Stimulated activated CD8-positive, alpha-beta memory T cell treated with anti-CD3 and anti-CD28 coated beads, Interleukin-4, amount 100 ng/mL, for 4 hours (primary cell): ENCODE measurements at regions not wholly inside any gene's neighbourhood (a gene's known extent, or its start where the extent isn't known, plus 50 kb on each side); places are given as distances from the start of the nearest gene placed in this dataset.
"Not testable (repeated sequence)": the region's sequence is repeated elsewhere in the genome, so short reads cannot be mapped to it uniquely, and the experiment has no call there.

Experiments
- DNase-seq, 2 donors: peaks; one replicate each; pipeline ENCODE4 v3.0.0-alpha.2; 2020; ENCODE audit warnings: low read depth in 2 of 2, low spot score in 1 of 2

- not testable (repeated sequence) for DNase-seq
Observed at GRCh38 chr12:9412459-9412858, 195.3 kb downstream of the KLRB1 start.

GRCh38 chr12:9411616-9412268, 196.0 kb downstream of the KLRB1 start:
- DNase-seq: not testable (repeated sequence)

- DNase-seq: not testable (repeated sequence)
Observed at GRCh38 chr12:9407425-9407748, 199.2 kb upstream of the PZP start.

GRCh38 chr12:9406564-9407424, 198.6 kb upstream of the PZP start:
- DNase-seq: no peak

GRCh38 chr12:9405886-9406563, 197.8 kb upstream of the PZP start:
- DNase-seq: no peak

- no peak for DNase-seq
Observed at GRCh38 chr12:9404469-9405260, 196.5 kb upstream of the PZP start.

- no peak for DNase-seq
Observed at GRCh38 chr12:9404031-9404430, 195.8 kb upstream of the PZP start.

GRCh38 chr12:9402432-9403040, 194.3 kb upstream of the PZP start:
- not testable (repeated sequence) for DNase-seq

- not testable (repeated sequence) for DNase-seq
Observed at GRCh38 chr12:9396367-9396766, 188.2 kb upstream of the PZP start.

GRCh38 chr12:9395220-9395619, 187.0 kb upstream of the PZP start:
- DNase-seq: not testable (repeated sequence)

GRCh38 chr12:9392842-9393241, 184.6 kb upstream of the PZP start:
- DNase-seq: no peak

- no peak for DNase-seq
Observed at GRCh38 chr12:9391815-9392214, 183.6 kb upstream of the PZP start.

- DNase-seq: no peak
Observed at GRCh38 chr12:9390761-9391160, 182.6 kb upstream of the PZP start.

- DNase-seq: no peak
Observed at GRCh38 chr12:9389796-9390195, 181.6 kb upstream of the PZP start.

- DNase-seq: no peak
Observed at GRCh38 chr12:9388379-9388778, 180.2 kb upstream of the PZP start.

- DNase-seq: no peak
Observed at GRCh38 chr12:9387450-9387849, 179.3 kb upstream of the PZP start.

GRCh38 chr12:9383585-9383984, 175.4 kb upstream of the PZP start:
- no peak for DNase-seq

- DNase-seq: no peak
Observed at GRCh38 chr12:9381619-9382018, 173.4 kb upstream of the PZP start.

- DNase-seq: no peak
Observed at GRCh38 chr12:9380650-9381049, 172.5 kb upstream of the PZP start.

GRCh38 chr12:9379023-9379742, 171.0 kb upstream of the PZP start:
- no peak for DNase-seq
